NCI-H748 (cell line): ENCODE measurements at regions not wholly inside any gene's neighbourhood (a gene's known extent, or its start where the extent isn't known, plus 50 kb on each side); places are given as distances from the start of the nearest gene placed in this dataset.
A peak's percentile ranks its signal among the peaks of the same experiment; 100 is the strongest.
"Not testable (repeated sequence)": the region's sequence is repeated elsewhere in the genome, so short reads cannot be mapped to it uniquely, and the experiment has no call there.

ENCODE experiments used
- DNase-seq: peaks from one replicate; lab custom pipeline; 2025; ENCODE audit not compliant: unreplicated experiment; lab: John Stamatoyannopoulos, UW

- DNase-seq, result no peak
Observed at GRCh38 chr10:85293483-85293882, 965.1 kb downstream of the CCSER2 start.

DNA sequence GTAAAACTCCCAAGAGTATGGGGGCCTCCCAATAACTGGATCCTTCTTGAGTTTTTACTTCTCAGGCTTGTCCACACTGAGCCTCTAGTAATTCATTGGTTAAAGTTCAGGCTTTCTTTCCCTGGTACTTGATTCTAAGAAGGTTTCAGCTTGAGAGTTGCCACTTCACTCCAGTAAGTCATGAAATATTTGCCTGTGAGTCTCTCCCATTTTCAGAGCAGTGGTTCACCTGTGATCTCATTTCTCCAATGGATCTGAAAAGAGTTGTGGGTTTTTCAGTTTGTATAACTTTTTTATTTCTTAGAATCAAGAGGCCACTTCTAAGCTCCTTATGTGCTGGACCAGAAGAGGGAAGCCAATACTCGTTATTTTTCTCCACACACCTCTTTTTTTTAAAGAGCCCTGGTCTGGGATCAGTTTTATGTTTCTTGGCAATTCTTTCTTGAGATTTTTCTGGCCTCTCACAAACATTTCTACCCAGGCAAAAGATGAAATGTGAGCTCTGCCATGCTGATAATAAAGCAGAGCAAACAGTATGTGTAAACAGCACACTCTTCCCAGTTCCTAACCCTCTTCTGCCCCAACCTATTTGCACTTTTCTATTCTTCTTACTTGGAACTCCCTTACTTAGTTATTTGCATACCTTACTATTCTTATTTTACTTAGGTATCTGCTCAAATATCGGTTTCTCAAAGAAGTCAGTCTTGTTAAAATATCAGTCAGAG is 983.4 kb downstream of the CCSER2 start:
- no peak for DNase-seq

DNA sequence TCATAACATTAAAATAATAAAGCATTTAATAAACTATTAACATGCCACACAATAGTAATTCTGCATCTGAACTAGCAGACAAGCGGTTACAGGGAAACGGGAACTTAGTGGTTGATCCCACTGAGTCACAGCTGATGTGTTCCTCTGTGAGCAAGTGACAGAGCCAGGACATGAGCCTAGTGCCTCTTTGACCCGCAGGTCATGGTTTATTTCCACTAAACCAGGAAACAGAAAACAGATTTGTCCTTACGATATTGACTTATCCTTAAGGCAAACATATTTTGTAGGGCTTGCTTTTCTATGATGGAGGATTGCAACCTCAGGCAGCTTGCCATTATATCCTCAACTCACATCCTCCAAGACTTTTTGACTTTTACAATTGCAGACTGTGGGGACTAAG is 987.3 kb downstream of the CCSER2 start:
- no peak for DNase-seq

DNA sequence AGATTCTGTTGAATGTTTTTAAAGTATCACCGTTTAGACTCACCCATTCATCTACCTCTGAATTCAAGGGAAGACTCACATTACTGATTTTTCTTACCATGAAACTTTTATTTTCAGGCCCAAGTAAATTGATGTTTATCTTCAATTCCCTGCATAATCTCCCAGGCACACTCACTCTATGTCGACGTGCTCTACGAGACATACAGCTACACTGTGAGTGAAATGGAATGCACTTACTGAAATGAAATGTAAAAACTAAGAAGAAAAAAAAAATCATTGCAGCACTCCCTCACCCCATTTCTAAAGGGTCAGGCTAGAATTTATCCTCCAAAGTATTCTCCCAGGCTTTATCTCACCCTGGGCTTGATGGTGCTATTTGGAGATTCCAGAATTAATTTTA is 987.9 kb downstream of the CCSER2 start:
- no peak for DNase-seq

GRCh38 chr10:85317827-85318226 is 989.4 kb downstream of the CCSER2 start:
- no peak for DNase-seq

GRCh38 chr10:85318809-85319807 is 990.7 kb downstream of the CCSER2 start:
- peak; percentile 46 for DNase-seq

DNA sequence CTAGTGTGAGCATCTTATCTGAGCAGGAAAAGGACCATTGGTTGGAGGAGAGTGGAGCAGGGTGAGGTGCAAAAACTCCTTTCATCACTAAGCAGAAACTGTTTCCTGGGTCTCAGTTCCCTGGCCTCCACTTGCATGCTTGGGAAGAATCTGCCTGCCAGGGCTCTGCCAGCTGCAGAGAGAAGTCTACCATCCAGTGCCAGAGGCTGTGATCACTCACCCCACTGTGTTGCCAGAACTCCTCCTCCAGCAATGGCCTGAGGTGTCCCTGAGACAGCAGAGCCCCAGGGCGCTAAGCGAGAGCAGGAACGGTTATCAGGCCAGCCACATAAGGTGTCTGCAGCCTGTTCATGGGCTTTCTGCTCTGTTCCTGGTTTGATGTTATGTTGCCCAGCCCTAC is 991.4 kb downstream of the CCSER2 start:
- DNase-seq, result no peak

DNA sequence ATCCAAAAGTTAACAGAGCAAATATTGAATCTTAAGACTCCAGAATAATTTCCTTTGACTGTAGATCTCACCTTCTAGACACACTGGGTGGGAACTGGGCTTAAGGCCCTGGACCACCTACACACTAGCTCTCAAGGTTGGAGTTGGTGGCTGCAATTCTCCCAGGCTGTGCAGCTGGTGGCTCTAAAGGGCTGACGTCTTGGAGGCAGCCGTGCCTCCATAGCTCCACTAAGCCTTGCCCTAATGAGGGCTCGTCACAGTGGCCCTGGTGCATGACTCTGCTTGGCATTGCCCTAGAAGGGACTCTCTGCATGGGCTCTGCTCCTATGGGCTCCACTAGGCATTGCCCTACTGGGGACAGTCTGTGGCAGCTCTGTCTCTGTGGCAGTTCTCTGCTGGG is 1005.2 kb downstream of the CCSER2 start:
- DNase-seq, result no peak

DNA sequence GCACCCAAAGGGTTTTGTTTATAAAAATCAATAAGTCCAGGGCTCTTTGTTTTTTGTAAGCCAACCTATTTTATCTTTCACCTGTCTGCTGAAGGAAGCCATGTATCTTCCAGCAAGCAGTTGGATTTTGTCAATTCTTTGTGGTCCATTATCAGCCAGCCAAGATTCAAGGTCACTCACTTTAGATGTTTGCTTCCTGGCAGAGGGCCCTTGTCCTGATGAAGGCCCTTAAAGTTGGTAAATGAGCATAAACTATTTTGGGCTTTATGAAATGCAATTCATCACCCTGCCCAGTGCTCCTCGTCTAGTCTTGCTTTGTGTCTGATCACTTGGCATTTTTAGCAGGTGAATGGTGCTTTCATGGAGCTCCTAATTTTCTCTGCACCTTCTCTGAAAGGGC is 1004.2 kb downstream of the GRID1 start:
- DNase-seq, result no peak

- no peak for DNase-seq
Observed at GRCh38 chr10:85377029-85377806, 989.4 kb downstream of the GRID1 start.

DNA sequence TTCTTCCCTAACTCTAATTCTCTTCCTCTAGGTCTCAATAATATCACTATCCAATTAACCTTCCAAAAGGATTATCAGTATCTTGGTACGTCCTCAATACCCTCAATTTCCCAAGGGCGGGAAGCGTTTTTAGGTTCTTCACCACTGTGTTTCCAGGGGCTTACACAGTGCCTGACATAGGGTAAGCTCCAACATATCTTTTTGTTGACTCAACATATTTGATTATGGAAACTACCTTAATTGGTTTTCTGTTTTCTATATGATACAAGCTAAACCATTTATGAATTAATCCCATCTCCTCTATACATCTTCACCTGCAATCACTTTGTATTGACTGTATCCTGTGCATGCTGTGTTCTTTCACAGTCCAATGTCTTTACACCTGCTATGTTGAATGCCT is 987.3 kb downstream of the GRID1 start:
- no peak for DNase-seq

DNA sequence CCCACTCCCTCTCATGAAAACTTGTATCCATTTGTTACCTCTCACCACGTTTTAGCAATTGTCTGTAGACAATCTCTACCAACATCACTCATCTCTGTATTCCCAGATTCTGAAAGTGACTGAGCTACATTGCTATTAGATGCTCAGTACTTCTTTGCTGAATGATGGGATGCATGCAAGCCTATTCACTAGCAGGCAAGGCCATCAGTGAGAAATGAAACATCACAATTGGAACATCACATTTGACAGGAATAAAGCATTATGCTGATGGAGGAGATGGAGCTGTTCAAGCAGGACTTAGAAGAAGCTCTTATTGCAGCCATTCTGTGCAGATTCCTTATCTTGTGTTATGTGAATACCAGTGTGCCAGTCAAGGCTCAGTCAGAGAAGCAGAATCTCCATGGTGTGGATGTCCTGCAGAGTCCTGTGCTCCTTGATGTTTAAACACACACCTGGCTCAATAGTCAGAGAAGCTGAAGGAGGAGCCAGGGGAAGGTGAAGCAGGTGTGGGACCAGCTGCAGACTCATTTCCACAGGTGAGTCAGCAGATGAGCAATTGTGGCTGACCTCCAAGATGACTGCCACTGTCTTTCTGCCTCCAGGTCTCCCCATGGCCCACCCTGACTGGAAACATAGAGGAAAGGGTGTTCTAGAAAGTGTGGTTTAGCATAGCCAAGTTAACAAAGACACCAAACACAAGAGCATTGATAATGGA is 965.5 kb downstream of the GRID1 start:
- no peak for DNase-seq

DNA sequence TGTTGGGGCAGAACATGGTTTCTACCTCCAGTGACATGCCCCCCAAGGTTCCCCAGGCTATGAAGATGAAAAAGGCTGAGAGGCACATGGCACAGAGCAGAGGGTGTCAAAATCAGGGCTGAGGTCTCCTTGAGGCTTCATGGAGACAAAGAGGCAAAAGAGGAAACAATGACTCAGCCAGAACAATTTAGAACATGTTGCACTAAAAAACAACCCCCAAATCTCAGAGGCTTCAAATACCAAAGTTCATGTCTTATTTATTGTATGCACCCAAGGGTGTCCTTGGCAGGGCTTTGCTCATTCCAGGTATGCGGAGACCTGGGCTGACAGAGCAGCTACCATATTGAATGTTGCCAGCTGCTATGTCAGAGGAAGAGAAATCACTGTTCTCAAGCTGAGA is 964.1 kb downstream of the GRID1 start:
- no peak for DNase-seq

GRCh38 chr10:85407088-85407487 is 959.5 kb downstream of the GRID1 start:
- no peak for DNase-seq

DNA sequence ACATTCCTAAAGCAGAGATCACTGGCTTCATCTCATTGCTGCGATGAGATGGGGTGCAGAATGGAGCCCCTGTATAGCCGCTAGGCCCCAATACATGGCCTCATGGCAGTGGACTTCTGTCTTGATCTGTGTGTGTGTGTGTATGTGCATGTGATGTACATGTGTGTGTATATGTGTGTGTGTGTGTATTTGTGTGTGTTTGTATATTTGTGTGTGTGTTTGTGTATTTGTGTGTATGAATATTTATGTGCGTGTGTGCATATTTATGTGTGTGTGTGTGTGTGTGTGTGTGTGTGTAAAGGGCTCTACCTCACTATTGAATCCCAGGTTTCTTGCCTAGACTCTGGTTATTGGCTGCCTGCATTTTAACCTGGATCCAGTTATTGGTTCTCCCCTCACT is 958.2 kb downstream of the GRID1 start:
- DNase-seq, result no peak

DNA sequence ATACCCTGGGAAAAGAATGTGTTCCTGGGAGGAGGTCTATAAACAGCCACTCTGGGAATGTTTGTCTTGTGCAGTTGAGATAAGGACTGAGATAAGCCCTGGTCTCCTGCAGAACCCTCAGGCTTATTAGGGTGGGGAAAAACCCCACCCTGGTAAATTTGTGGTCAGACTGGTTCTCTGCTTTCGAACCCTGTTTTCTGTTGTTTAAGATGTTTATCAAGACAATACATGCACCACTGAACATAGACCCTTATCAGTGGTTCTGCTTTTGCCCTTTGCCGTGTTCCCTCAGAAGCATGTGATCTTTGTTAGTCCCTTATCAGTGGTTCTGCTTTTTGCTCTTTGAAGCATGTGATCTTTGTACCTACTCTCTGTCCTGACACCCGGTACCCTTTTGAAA is 956.0 kb downstream of the GRID1 start:
- not testable (repeated sequence) for DNase-seq

GRCh38 chr10:85413570-85413969 is 953.0 kb downstream of the GRID1 start:
- no peak for DNase-seq

GRCh38 chr10:85420501-85421191 is 945.9 kb downstream of the GRID1 start:
- peak; percentile 73 for DNase-seq

- DNase-seq, result no peak
Observed at GRCh38 chr10:85421421-85421820, 945.2 kb downstream of the GRID1 start.

DNA sequence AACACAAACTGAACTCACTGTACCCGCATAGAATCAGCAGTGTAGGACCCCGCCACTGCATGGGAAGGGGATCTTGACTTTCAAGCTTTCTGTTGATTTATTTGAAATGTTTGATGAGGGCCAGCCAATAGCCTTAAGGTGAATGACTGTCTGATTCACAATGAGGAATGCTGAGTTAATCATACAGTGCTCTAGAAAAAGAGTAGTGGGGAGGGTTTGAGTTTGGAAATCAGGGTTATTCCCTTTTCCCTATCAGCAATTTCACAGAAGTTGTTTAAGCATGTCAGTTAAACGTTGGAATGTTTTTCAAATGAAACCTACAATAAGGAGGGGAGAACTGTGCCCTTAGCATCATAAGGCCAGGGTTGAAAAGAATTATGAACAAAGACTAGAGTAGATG is 937.5 kb downstream of the GRID1 start:
- no peak for DNase-seq
